ENCODE measurements at regions not wholly inside any gene's neighbourhood (a gene's known extent, or its start where the extent isn't known, plus 50 kb on each side); places are given as distances from the start of the nearest gene placed in this dataset.
A peak's percentile ranks its signal among the peaks of the same experiment; 100 is the strongest.

- TF ChIP-seq CTCF (conservative IDR thresholded peaks at IDR 0.05; ENCODE audit: low read depth, low read length) (peak; percentile 26; the same call in 1 of the 2 replicates), EZH2 (IDR thresholded peaks at IDR 0.05; ENCODE audit: borderline replicate concordance, low read depth, low read length, poor library complexity, severe bottlenecking) (no peak)
Measured at GRCh38 chr6:10084111-10084986, 330.5 kb downstream of the TFAP2A start.

Measured in A673 (cell line).